ENCODE measurements at regions not wholly inside any gene's neighbourhood (a gene's known extent, or its start where the extent isn't known, plus 50 kb on each side); places are given as distances from the start of the nearest gene placed in this dataset.

GRCh38 chr1:204736836-204737235, 51.3 kb upstream of the LRRN2 start:
- CTCF ChIA-PET, result no interaction called here
- POLR2A ChIA-PET, result no interaction called here

- POLR2A ChIA-PET, result no interaction called here
- CTCF ChIA-PET, result no interaction called here
Measured at GRCh38 chr1:204738506-204738905, 53.0 kb upstream of the LRRN2 start.

- ChIA-PET POLR2A (interaction anchor here (0.6 kb wide), 1 partner anchor 801 kb away, joined by 3 read pairs; no protein-coding TSS in a partner anchor), CTCF (no interaction called here)
Measured at GRCh38 chr1:204740354-204740753, 54.8 kb upstream of the LRRN2 start.

- ChIA-PET CTCF (no interaction called here), POLR2A (no interaction called here)
Measured at GRCh38 chr1:204741440-204741839, 55.9 kb upstream of the LRRN2 start.

- CTCF ChIA-PET, result interaction anchor here (0.7 kb wide), 1 partner anchor 65 kb away, joined by 3 read pairs; no protein-coding TSS in a partner anchor
- POLR2A ChIA-PET, result no interaction called here
Measured at GRCh38 chr1:204742676-204743251, 57.2 kb upstream of the LRRN2 start.

GRCh38 chr1:204744107-204744779, 58.7 kb upstream of the LRRN2 start:
- ChIA-PET CTCF (no interaction called here), POLR2A (no interaction called here)

- POLR2A ChIA-PET, result no interaction called here
- CTCF ChIA-PET, result interaction anchor here (0.5 to 2.2 kb wide), 14 partner anchors 12 to 850 kb away, joined by 3 to 9 read pairs (median 4); no protein-coding TSS in a partner anchor
Measured at GRCh38 chr1:204746838-204747442, 61.4 kb upstream of the LRRN2 start.

- CTCF ChIA-PET, result interaction anchor here (0.7 to 2.0 kb wide), 2 partner anchors 12 to 52 kb away, joined by 4 to 7 read pairs; no protein-coding TSS in a partner anchor
- POLR2A ChIA-PET, result no interaction called here
Measured at GRCh38 chr1:204751480-204751879, 65.9 kb upstream of the LRRN2 start.

- CTCF ChIA-PET, result interaction anchor here (0.7 to 2.0 kb wide), 2 partner anchors 12 to 51 kb away, joined by 4 to 7 read pairs; no protein-coding TSS in a partner anchor
- POLR2A ChIA-PET, result no interaction called here
Measured at GRCh38 chr1:204751883-204752687, 66.5 kb upstream of the LRRN2 start.

- ChIA-PET CTCF (no interaction called here), POLR2A (no interaction called here)
Measured at GRCh38 chr1:204752688-204753040, 67.1 kb upstream of the LRRN2 start.

- CTCF ChIA-PET, result interaction anchor here (1.0 to 2.1 kb wide), 2 partner anchors 9 to 52 kb away, joined by 5 to 6 read pairs; no protein-coding TSS in a partner anchor
- POLR2A ChIA-PET, result no interaction called here
Measured at GRCh38 chr1:204754821-204755220, 69.3 kb upstream of the LRRN2 start.

GRCh38 chr1:204756349-204756748, 70.8 kb upstream of the LRRN2 start:
- ChIA-PET CTCF (interaction anchor here (2.1 kb wide), 1 partner anchor 51 kb away, joined by 6 read pairs; no protein-coding TSS in a partner anchor), POLR2A (no interaction called here)

- ChIA-PET CTCF (no interaction called here), POLR2A (no interaction called here)
Measured at GRCh38 chr1:204756811-204757210, 71.3 kb upstream of the LRRN2 start.

- ChIA-PET CTCF (interaction anchor here (1.5 kb wide), 1 partner anchor 12 kb away, joined by 4 read pairs; no protein-coding TSS in a partner anchor), POLR2A (no interaction called here)
Measured at GRCh38 chr1:204758601-204759000, 73.1 kb upstream of the LRRN2 start.

- POLR2A ChIA-PET, result no interaction called here
- CTCF ChIA-PET, result interaction anchor here (0.9 to 2.1 kb wide), 2 partner anchors 12 to 47 kb away, joined by 3 to 9 read pairs; no protein-coding TSS in a partner anchor
Measured at GRCh38 chr1:204760350-204760749, 74.8 kb upstream of the LRRN2 start.

GRCh38 chr1:204760757-204761156, 75.2 kb upstream of the LRRN2 start:
- POLR2A ChIA-PET, result no interaction called here

GRCh38 chr1:204763773-204764427, 78.4 kb upstream of the LRRN2 start:
- POLR2A ChIA-PET, result interaction anchor here (0.7 kb wide), 1 partner anchor 200 kb away, joined by 3 read pairs; no protein-coding TSS in a partner anchor
- CTCF ChIA-PET, result interaction anchor here (0.6 to 2.3 kb wide), 14 partner anchors 9 to 269 kb away, joined by 3 to 21 read pairs (median 4); partner anchors contain the start of gene PIK3C2B

More at GRCh38 chr1:204760757-204761156, 75.2 kb upstream of the LRRN2 start:
- CTCF ChIA-PET, result interaction anchor here (0.9 to 2.1 kb wide), 2 partner anchors 13 to 46 kb away, joined by 3 to 9 read pairs; no protein-coding TSS in a partner anchor

- ChIA-PET POLR2A (no interaction called here), CTCF (no interaction called here)
Measured at GRCh38 chr1:204769997-204770396, 84.5 kb upstream of the LRRN2 start.

- CTCF ChIA-PET, result interaction anchor here (1.0 kb wide), 1 partner anchor 25 kb away, joined by 3 read pairs; no protein-coding TSS in a partner anchor
Measured at GRCh38 chr1:204771358-204771757, 85.8 kb upstream of the LRRN2 start.

More at GRCh38 chr1:204771358-204771757, 85.8 kb upstream of the LRRN2 start:
- POLR2A ChIA-PET, result no interaction called here

Measured in activated CD8-positive, alpha-beta memory T cell treated with anti-CD3 and anti-CD28 coated beads for 36 hours (primary cell).